Bronchial epithelial cell (primary cell): ENCODE measurements at regions not wholly inside any gene's neighbourhood (a gene's known extent, or its start where the extent isn't known, plus 50 kb on each side); places are given as distances from the start of the nearest gene placed in this dataset.

ENCODE experiments used
- DNase-seq: peaks from one replicate; pipeline ENCODE4 v3.0.0-alpha.2; 2010; ENCODE audit warnings: low read depth
- FAIRE-seq: peaks from 2 replicates; lab custom pipeline; 2011; peaks lifted over from hg19 to GRCh38; lab: Jason Lieb, UNC
- H3K27me3 ChIP-seq: 2 replicates; pipeline ENCODE4 v1.5.1; 2011; ENCODE audit warnings: low read length; ENCODE audit not compliant: control insufficient read depth, insufficient read depth
- H3K36me3 ChIP-seq: 2 replicates; pipeline ENCODE4 v1.5.1; 2011; ENCODE audit warnings: low read length; ENCODE audit not compliant: control insufficient read depth, insufficient read depth
- H3K4me3 ChIP-seq: 2 replicates; pipeline ENCODE4 v1.5.1; 2011; ENCODE audit warnings: mild to moderate bottlenecking, low read depth, low read length, control low read depth
- TF ChIP-seq, protein P1 (sequence below): IDR thresholded peaks from 2 replicates; pipeline ENCODE4 v1.5.1; 2011; ENCODE audit warnings: mild to moderate bottlenecking, moderate library complexity, low read length, control low read depth, inconsistent platforms; ENCODE audit not compliant: insufficient read depth, severe bottlenecking

DNA sequence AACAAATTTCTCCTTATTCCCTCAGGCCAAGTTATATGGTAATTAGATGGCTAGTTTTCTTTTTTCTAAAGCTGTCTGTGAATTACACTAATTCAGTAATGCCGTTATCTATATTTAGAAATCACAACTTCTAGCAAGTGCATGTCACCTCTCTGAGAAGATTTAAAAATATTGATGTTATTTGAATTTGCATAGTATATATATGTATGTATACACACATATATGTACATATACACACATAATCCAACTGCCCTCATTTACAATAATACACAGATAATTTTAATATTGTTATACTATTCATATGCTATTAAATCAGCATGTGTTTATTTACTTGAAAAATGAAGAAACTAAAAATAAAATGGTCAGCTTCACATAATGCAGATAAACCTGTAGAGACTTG is 563.9 kb downstream of the SLC16A7 start:
- no peak overlapping the region for H3K4me3 ChIP-seq
- no peaks in the 10 kb centered on the region for H3K27me3 ChIP-seq
- FAIRE-seq (no peak), DNase-seq (peak; percentile 41)
- TF ChIP-seq, protein P1, sequence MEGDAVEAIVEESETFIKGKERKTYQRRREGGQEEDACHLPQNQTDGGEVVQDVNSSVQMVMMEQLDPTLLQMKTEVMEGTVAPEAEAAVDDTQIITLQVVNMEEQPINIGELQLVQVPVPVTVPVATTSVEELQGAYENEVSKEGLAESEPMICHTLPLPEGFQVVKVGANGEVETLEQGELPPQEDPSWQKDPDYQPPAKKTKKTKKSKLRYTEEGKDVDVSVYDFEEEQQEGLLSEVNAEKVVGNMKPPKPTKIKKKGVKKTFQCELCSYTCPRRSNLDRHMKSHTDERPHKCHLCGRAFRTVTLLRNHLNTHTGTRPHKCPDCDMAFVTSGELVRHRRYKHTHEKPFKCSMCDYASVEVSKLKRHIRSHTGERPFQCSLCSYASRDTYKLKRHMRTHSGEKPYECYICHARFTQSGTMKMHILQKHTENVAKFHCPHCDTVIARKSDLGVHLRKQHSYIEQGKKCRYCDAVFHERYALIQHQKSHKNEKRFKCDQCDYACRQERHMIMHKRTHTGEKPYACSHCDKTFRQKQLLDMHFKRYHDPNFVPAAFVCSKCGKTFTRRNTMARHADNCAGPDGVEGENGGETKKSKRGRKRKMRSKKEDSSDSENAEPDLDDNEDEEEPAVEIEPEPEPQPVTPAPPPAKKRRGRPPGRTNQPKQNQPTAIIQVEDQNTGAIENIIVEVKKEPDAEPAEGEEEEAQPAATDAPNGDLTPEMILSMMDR: no peak
- H3K36me3 ChIP-seq: no peaks in the 10 kb centered on the region

DNA sequence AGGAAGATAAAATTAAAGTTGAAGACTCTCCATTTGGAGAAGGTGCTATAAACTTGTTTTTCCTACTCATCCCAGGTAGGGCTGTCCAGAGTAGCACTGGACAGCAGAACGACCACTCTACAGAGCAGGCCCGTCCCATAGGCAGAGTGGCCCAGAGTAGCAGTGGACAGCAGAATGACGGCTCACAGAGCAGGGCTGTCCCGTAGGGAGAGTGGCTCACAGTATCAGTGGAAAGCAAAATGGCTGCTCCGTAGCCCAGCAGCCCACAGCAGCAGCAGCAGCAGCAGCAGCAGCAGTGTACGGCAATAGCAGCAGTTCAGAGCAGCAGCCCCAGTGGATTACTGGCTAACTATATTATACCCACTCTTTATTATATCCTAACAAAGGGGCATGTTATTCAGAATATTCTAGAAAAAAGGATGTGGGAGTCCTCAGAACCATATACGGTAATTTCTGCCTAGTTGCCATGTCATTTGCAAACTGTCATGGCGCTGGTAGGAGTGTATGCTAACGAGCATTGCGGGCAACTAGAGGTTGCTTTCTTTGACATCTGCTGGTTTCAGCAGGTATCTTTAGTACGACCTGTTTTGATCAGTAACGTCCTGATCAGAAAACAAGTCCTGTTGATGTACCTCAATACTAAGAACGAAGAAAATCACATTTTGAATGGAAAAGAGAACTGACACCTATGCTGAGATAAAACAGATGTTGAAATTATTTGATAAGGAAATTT is 567.3 kb downstream of the SLC16A7 start:
- no peak for DNase-seq
- Histone ChIP-seq H3K36me3 (no peaks in the 10 kb centered on the region), H3K4me3 (no peak overlapping the region), H3K27me3 (no peaks in the 10 kb centered on the region)
- no peak for FAIRE-seq
- TF ChIP-seq, protein P1: no peak

DNA sequence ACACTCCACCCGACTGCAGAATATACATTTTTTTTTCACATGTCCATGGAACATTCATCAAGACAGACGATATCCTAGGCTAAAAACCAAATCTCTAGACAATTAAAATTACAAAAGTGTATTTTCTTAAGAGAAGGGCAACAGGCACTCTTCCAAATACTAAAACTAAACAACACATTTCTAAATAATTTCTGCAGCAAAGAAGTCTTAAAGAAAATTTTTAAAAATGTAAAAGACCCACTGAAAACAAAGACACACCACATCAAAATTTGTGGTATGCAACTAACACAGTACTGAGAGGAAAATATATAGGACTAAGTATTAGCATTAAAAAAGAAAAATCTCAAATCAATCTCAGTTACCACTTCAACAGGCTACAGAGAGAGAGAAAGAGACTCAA is 570.0 kb downstream of the SLC16A7 start:
- H3K36me3 ChIP-seq: no peaks in the 10 kb centered on the region
- FAIRE-seq (no peak), DNase-seq (no peak)
- H3K4me3 ChIP-seq: no peak overlapping the region
- TF ChIP-seq, protein P1: no peak
- H3K27me3 ChIP-seq: no peaks in the 10 kb centered on the region

DNA sequence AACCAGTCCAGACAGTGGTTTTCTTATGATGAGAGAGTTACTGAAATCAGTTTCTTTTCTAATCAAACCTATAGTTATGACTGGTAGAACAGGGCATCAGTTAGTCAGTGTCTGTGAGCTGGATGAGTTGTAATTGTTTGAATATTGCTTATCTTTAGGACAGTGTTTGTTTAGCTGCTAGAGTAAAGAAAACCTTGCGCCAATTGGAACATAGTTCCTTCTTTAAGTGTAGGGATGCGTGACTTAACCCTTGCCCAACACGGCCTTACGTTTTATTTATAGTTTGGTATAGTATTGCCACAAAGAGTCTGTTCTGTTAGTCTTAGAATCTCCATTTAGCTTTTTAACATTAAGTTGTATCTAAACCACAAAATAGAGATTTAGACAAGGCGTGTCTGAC is 572.6 kb downstream of the SLC16A7 start:
- DNase-seq: peak; percentile 72
- Histone ChIP-seq H3K4me3 (no peak overlapping the region), H3K36me3 (no peaks in the 10 kb centered on the region), H3K27me3 (no peaks in the 10 kb centered on the region)
- no peak for FAIRE-seq
- TF ChIP-seq, protein P1: no peak

DNA sequence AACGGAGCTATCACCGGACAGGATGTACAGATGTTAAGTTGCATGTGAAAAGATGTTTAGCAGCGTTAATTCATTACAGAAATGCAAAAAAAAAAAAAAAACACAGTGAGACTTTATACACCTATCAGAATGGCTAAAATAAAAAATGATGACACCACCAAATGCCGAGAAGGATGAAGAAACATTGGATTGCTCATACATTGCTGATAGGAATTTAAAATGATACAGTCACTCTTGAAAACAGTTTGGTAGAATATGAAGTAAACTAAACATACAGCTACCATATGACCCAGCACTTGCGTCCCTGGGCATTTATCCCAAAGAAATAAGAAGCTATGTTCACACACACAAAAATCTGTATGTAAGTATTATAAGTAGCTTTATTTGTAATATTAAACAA is 574.1 kb downstream of the SLC16A7 start:
- Histone ChIP-seq H3K36me3 (no peaks in the 10 kb centered on the region), H3K4me3 (no peak overlapping the region), H3K27me3 (no peaks in the 10 kb centered on the region)
- TF ChIP-seq, protein P1: no peak
- FAIRE-seq (no peak), DNase-seq (peak; percentile 35)
